ENCODE measurements at regions not wholly inside any gene's neighbourhood (a gene's known extent, or its start where the extent isn't known, plus 50 kb on each side); places are given as distances from the start of the nearest gene placed in this dataset.

DNA sequence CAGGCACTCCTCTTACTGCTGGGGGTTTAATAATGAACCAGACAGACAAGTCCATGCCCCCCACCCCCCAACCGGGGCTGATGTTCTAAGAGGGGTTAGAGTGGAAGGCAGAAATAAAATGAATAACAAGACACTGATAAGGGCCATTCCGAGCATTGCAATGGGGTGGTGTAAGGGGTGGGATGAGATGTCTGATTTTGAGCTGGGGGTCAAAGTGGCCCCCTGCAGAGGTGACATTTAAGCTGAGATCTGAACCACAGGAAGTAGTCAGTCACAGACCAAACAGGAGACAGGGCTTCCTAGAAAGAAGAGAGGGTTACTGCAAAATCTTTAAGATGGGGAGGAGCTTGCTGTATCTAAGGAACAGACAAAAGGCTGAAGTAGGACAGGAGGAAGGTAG, 180.6 kb upstream of the SH3BP4 start:
- in situ Hi-C loops (cut with HindIII; ENCODE audit: low sequenced_read_pairs): no loop called here

DNA sequence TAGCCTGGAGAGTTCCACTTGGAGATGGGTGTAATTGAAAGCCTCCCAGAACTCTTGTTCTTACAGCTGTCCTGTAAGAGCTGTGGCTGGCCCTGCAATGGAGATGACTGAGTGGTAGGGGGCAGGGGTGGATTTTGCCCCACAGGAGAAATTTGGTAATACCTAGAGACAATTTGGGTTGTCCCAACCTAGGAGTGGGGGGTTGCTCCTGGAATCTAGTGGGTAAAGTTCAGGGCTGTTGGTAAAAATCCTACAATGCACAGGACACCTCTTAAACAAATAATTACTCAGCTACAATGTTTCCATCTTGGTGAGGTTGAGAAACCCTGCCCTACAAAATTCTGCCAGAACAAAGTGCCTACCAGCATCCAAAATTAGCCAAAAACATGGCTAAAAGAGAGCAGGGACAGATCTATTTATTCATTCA, 181.1 kb upstream of the SH3BP4 start:
- in situ Hi-C loops (cut with HindIII; ENCODE audit: low sequenced_read_pairs): no loop called here

GRCh38 chr2:234770031-234770506, 181.7 kb upstream of the SH3BP4 start:
- in situ Hi-C loops (cut with HindIII; ENCODE audit: low sequenced_read_pairs): no loop called here

DNA sequence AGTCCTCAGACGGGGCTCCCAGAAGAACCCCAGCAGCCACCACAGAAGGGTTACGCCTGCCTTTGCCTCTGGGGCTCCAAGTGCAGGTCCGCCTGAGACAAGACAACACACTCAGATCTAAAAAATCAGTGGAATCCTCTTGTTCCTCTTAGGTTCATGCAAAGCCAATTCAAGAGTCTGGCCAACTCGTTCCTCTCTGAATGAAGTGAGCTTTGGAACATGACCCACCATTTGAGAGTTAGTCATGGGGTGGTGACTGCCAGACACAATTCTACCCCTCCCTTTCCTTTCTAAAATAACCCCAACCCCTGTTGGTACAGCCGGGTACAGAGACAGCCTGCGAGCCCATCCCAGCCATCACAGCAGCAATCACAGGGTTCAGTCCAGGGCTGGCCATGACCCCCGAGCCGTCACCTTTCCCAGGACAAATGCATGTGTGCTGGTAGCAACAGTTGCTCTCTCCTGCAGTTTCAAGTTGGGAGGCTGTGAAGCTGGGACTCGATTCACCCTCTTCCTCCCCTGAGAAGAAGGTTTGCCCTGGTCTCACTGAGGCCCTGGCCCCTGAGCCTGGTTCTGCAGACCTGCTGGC, 183.1 kb upstream of the SH3BP4 start:
- in situ Hi-C loops (cut with HindIII; ENCODE audit: low sequenced_read_pairs): no loop called here

DNA sequence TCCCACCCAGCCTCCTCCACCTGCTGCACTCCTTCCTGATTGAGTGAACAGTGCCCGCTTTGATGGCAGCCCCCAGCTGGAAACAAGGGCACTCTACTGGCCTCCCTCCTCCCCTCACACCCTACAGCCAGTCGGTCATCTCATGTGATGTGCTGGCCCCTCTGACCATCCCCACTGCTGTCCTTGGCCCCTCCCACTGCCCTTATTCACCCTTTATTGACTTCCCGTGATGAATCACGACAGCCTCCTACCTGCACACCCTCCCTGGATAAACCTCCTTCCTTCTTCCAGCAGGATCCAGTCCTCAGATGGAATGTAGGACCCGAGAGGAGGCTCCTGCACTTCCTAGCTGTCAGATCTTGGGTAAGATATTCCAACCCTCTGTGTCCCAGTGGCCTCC, 186.5 kb upstream of the SH3BP4 start:
- in situ Hi-C loops (cut with HindIII; ENCODE audit: low sequenced_read_pairs): no loop called here

GRCh38 chr2:234764372-234764771, 187.4 kb upstream of the SH3BP4 start:
- in situ Hi-C loops (cut with HindIII; ENCODE audit: low sequenced_read_pairs): no loop called here

GRCh38 chr2:234763002-234763873, 188.6 kb upstream of the SH3BP4 start:
- in situ Hi-C loops (cut with HindIII; ENCODE audit: low sequenced_read_pairs): no loop called here

- in situ Hi-C loops (cut with HindIII; ENCODE audit: low sequenced_read_pairs): no loop called here
Measured at GRCh38 chr2:234761910-234762309, 189.9 kb upstream of the SH3BP4 start.

GRCh38 chr2:234754126-234754525, 197.7 kb upstream of the SH3BP4 start:
- in situ Hi-C loops (cut with HindIII; ENCODE audit: low sequenced_read_pairs): no loop called here

DNA sequence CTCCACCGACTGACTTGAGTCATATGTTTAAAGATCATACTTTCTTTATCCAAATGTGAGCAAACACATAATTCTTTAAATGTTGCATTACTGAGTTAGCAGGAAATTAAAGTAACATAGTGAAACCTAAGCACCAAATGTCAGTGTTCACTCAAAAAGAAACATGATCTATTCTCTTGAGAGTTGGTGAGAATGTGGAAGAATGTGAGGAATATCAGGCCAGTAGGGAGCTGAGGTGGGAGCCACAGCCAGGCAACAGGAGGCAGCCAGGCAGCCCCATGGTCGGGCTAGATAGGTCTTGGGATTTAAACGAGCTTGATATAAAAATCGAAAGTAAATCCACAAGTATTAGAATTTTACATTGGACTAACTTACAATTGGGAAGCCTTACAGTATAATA, 198.1 kb upstream of the SH3BP4 start:
- in situ Hi-C loops (cut with HindIII; ENCODE audit: low sequenced_read_pairs): no loop called here

- in situ Hi-C loops (cut with HindIII; ENCODE audit: low sequenced_read_pairs): no loop called here
Measured at GRCh38 chr2:234752966-234753365, 198.9 kb upstream of the SH3BP4 start.

- in situ Hi-C loops (cut with HindIII; ENCODE audit: low sequenced_read_pairs): no loop called here
Measured at GRCh38 chr2:234751275-234751973, 200.4 kb upstream of the SH3BP4 start.

- in situ Hi-C loops (cut with HindIII; ENCODE audit: low sequenced_read_pairs): no loop called here
Measured at GRCh38 chr2:234747833-234748559, 203.8 kb upstream of the SH3BP4 start.

- in situ Hi-C loops (cut with HindIII; ENCODE audit: low sequenced_read_pairs): no loop called here
Measured at GRCh38 chr2:234747032-234747431, 204.8 kb upstream of the SH3BP4 start.

- in situ Hi-C loops (cut with HindIII; ENCODE audit: low sequenced_read_pairs): no loop called here
Measured at GRCh38 chr2:234745347-234745746, 206.5 kb upstream of the SH3BP4 start.

- in situ Hi-C loops (cut with HindIII; ENCODE audit: low sequenced_read_pairs): no loop called here
Measured at GRCh38 chr2:234741976-234742375, 209.8 kb upstream of the SH3BP4 start.

DNA sequence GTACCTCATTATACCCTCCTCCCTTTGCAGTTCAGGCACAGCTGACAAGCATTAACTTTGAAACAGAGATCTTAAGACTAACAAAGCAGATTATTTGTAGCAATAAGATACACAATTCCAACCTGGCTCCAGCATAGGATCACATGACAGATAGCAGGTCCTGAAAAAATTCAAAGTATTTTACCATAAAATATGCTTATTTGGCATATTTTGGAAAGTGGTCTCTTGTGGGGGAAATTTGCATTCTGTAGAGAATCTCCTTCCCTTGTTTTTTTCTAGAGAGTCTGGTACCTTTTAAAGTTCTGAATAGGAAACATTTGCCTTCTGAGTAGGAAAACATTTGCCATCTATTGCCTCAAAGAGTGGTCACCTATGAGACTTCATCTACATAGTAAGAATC, 212.8 kb upstream of the SH3BP4 start:
- in situ Hi-C loops (cut with HindIII; ENCODE audit: low sequenced_read_pairs): no loop called here

DNA sequence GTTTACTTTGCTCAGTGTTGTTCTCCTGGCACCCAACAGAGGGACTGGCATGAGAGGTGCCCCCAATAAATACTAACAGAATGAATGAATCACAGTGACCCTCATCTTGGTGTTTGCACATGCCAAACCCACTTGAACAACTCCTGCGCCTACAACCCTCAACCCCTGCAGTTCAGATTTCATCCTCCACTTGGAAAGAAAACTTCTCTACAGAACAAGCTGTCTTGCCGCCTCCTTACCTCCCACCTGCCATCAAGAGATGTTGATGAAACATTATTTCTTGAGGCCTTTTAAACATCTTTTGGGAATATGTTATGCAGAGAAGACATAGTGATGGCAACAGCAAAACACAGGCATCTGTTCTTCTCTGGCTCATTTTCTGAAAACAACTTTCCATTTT, 216.0 kb upstream of the SH3BP4 start:
- in situ Hi-C loops (cut with HindIII; ENCODE audit: low sequenced_read_pairs): no loop called here

GRCh38 chr2:234733795-234734600, 217.8 kb upstream of the SH3BP4 start:
- in situ Hi-C loops (cut with HindIII; ENCODE audit: low sequenced_read_pairs): no loop called here

- in situ Hi-C loops (cut with HindIII; ENCODE audit: low sequenced_read_pairs): no loop called here
Measured at GRCh38 chr2:234733093-234733489, 218.7 kb upstream of the SH3BP4 start.
